ENCODE measurements at regions not wholly inside any gene's neighbourhood (a gene's known extent, or its start where the extent isn't known, plus 50 kb on each side); places are given as distances from the start of the nearest gene placed in this dataset.

DNA sequence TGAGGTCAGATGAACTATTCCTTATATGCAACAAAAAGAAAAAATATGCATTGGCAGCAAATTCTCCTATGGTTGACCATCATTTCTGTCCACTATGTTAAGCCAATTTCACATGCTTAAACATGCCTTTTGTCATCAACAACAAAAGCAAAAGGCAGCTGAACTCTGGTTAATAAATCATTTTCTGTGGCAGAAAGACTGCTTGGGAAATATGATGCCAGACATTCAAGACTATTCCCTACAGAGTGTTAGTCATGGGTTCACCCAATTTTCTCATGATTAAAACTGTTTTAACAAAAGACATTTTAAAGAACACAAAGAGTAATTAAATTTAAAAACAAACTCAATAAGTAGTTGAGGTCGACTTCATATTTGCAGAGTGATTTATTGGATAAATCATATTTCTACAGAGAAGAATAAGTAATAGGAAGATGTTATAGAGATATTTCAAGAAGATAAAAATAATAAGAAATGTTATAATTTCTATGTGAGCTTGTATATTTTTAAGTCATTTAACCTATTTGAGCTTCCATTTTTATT lies 890.6 kb downstream of the STPG2 start (continued):
- TF ChIP-seq, protein P1, sequence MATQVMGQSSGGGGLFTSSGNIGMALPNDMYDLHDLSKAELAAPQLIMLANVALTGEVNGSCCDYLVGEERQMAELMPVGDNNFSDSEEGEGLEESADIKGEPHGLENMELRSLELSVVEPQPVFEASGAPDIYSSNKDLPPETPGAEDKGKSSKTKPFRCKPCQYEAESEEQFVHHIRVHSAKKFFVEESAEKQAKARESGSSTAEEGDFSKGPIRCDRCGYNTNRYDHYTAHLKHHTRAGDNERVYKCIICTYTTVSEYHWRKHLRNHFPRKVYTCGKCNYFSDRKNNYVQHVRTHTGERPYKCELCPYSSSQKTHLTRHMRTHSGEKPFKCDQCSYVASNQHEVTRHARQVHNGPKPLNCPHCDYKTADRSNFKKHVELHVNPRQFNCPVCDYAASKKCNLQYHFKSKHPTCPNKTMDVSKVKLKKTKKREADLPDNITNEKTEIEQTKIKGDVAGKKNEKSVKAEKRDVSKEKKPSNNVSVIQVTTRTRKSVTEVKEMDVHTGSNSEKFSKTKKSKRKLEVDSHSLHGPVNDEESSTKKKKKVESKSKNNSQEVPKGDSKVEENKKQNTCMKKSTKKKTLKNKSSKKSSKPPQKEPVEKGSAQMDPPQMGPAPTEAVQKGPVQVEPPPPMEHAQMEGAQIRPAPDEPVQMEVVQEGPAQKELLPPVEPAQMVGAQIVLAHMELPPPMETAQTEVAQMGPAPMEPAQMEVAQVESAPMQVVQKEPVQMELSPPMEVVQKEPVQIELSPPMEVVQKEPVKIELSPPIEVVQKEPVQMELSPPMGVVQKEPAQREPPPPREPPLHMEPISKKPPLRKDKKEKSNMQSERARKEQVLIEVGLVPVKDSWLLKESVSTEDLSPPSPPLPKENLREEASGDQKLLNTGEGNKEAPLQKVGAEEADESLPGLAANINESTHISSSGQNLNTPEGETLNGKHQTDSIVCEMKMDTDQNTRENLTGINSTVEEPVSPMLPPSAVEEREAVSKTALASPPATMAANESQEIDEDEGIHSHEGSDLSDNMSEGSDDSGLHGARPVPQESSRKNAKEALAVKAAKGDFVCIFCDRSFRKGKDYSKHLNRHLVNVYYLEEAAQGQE (IDR thresholded peaks at IDR 0.05; ENCODE audit: low read depth), result no peak
- no peak for TF ChIP-seq ZFX (IDR thresholded peaks at IDR 0.05)
- TF ChIP-seq, protein P2, sequence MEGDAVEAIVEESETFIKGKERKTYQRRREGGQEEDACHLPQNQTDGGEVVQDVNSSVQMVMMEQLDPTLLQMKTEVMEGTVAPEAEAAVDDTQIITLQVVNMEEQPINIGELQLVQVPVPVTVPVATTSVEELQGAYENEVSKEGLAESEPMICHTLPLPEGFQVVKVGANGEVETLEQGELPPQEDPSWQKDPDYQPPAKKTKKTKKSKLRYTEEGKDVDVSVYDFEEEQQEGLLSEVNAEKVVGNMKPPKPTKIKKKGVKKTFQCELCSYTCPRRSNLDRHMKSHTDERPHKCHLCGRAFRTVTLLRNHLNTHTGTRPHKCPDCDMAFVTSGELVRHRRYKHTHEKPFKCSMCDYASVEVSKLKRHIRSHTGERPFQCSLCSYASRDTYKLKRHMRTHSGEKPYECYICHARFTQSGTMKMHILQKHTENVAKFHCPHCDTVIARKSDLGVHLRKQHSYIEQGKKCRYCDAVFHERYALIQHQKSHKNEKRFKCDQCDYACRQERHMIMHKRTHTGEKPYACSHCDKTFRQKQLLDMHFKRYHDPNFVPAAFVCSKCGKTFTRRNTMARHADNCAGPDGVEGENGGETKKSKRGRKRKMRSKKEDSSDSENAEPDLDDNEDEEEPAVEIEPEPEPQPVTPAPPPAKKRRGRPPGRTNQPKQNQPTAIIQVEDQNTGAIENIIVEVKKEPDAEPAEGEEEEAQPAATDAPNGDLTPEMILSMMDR (IDR thresholded peaks at IDR 0.05 in 2 of 3, conservative IDR thresholded peaks at IDR 0.05 in 1 of 3; ENCODE audit: borderline replicate concordance in 1 of 3, insufficient read depth in 1 of 3, low read depth in 2 of 3, low read length in 2 of 3), result no peak
- TF ChIP-seq SP1 (IDR thresholded peaks at IDR 0.05; ENCODE audit: low read depth), result no peak
- no peak for TF ChIP-seq TCF7L2 (IDR thresholded peaks at IDR 0.05; ENCODE audit: borderline replicate concordance, extremely low read depth, insufficient read depth, insufficient read length)
- no peak for TF ChIP-seq EZH2 (IDR thresholded peaks at IDR 0.05)
- no peak for TF ChIP-seq ELF1 (IDR thresholded peaks at IDR 0.05; ENCODE audit: borderline replicate concordance, low read depth)

- H3K79me2 ChIP-seq (ENCODE audit: insufficient read depth, low read length), result no peaks in the 10 kb centered on the region
- TF ChIP-seq ZBTB33 (IDR thresholded peaks at IDR 0.05; ENCODE audit: extremely low read depth, insufficient replicate concordance, low read length) (no peak), ZNF274 (IDR thresholded peaks at IDR 0.05; ENCODE audit: low read depth, low read length) (no peak), RAD21 (IDR thresholded peaks at IDR 0.05; ENCODE audit: low read depth) (no peak), EZH2phosphoT487 (IDR thresholded peaks at IDR 0.05; ENCODE audit: borderline replicate concordance) (no peak), TCF7L2 (IDR thresholded peaks at IDR 0.05; ENCODE audit: borderline replicate concordance, extremely low read depth, insufficient read depth, insufficient read length) (no peak), SRF (IDR thresholded peaks at IDR 0.05; ENCODE audit: low read depth) (no peak), EZH2 (IDR thresholded peaks at IDR 0.05) (no peak), CBX3 (IDR thresholded peaks at IDR 0.05; ENCODE audit: low read depth) (no peak), SIN3A (IDR thresholded peaks at IDR 0.05; ENCODE audit: low read depth) (no peak)
- TF ChIP-seq, protein P2 (IDR thresholded peaks at IDR 0.05 in 2 of 3, conservative IDR thresholded peaks at IDR 0.05 in 1 of 3; ENCODE audit: borderline replicate concordance in 1 of 3, insufficient read depth in 1 of 3, low read depth in 2 of 3, low read length in 2 of 3), result no peak
Observed at GRCh38 chr4:97262769-97263168, 880.5 kb downstream of the STPG2 start.

More at GRCh38 chr4:97262769-97263168, 880.5 kb downstream of the STPG2 start:
- Histone ChIP-seq H3K9ac (ENCODE audit: low read length) (no peak overlapping the region), H3K4me3 (replicated peaks in 1 of 2; ENCODE audit: low read depth in 1 of 2, low read length in 2 of 2) (no peak overlapping the region), H3K4me2 (ENCODE audit: low read length) (no peak overlapping the region), H3K9me2 (ENCODE audit: insufficient read depth) (no peaks in the 10 kb centered on the region), H2AFZ (ENCODE audit: low read depth, low read length, poor library complexity, severe bottlenecking) (no peak overlapping the region), H3K36me3 (ENCODE audit: control insufficient read depth in 1 of 2, insufficient read depth in 2 of 2, low read length in 2 of 2) (no peaks in the 10 kb centered on the region), H4K20me1 (ENCODE audit: insufficient read depth) (no peaks in the 10 kb centered on the region), H3K9me3 (ENCODE audit: control insufficient read depth in 1 of 2, insufficient read depth in 1 of 2, low read depth in 1 of 2, low read length in 2 of 2) (no peaks in the 10 kb centered on the region), H3K27me3 (ENCODE audit: insufficient read depth, low read length) (no peaks in the 10 kb centered on the region), H3K27ac (ENCODE audit: low read depth, low read length) (no peak overlapping the region), H3K4me1 (ENCODE audit: control insufficient read depth in 1 of 2, insufficient read depth in 2 of 2, low read length in 2 of 2) (no peaks in the 10 kb centered on the region)
- intact Hi-C loops (cut with micrococcal nuclease), result no loop called here
- no peak for DNase-seq (ENCODE audit: low read depth, low spot score)
- ChIA-PET POLR2A (no interaction called here), RAD21 (ENCODE audit: low non-redundant PET in 1 of 2, low total read pairs in 2 of 2, uncharacterized antibody in 2 of 2, unreplicated experiment in 2 of 2) (no interaction called here), CTCF (no interaction called here)
- ATAC-seq, result no peak
- no TSS peak for BruUV-seq (replicated peaks)
